Effector memory CD8-positive, alpha-beta T cell (primary cell): ENCODE measurements at regions not wholly inside any gene's neighbourhood (a gene's known extent, or its start where the extent isn't known, plus 50 kb on each side); places are given as distances from the start of the nearest gene placed in this dataset.

Experiments used
- ATAC-seq: fragments of 150-1000 bp; cut with Tn5 transposase; replicated peaks from 2 replicates; pipeline ENCODE4 v1.10.0; 2021; ENCODE audit warnings: mild to moderate bottlenecking, moderate library complexity
- DNase-seq, 3 experiments: peaks; one replicate each; pipeline ENCODE4 v3.0.0; 2021
- H3K27ac Mint-ChIP-seq, 2 donors: one replicate each; pipeline ENCODE4 v1.8.0; 2022; ENCODE audit warnings: mild to moderate bottlenecking in 2 of 2, mixed read lengths in 2 of 2, moderate library complexity in 2 of 2
- H3K27me3 Mint-ChIP-seq, 2 donors: one replicate each; pipeline ENCODE4 v1.8.0; 2022; ENCODE audit warnings: mixed read lengths in 2 of 2
- H3K36me3 Mint-ChIP-seq: one replicate; pipeline ENCODE4 v1.8.0; 2022; ENCODE audit warnings: mild to moderate bottlenecking, moderate library complexity, mixed read lengths; ENCODE audit not compliant: insufficient read depth
- H3K4me1 Mint-ChIP-seq, 2 donors: one replicate each; pipeline ENCODE4 v1.8.0; 2022; ENCODE audit warnings: low read depth in 2 of 2, mixed read lengths in 2 of 2
- H3K4me3 Mint-ChIP-seq, 2 donors: one replicate each; pipeline ENCODE4 v1.8.0; 2022; ENCODE audit warnings: mild to moderate bottlenecking in 2 of 2, mixed read lengths in 2 of 2, moderate library complexity in 2 of 2
- H3K9me3 Mint-ChIP-seq, 2 donors: one replicate each; pipeline ENCODE4 v1.8.0; 2022; ENCODE audit warnings: mixed read lengths in 2 of 2

DNA sequence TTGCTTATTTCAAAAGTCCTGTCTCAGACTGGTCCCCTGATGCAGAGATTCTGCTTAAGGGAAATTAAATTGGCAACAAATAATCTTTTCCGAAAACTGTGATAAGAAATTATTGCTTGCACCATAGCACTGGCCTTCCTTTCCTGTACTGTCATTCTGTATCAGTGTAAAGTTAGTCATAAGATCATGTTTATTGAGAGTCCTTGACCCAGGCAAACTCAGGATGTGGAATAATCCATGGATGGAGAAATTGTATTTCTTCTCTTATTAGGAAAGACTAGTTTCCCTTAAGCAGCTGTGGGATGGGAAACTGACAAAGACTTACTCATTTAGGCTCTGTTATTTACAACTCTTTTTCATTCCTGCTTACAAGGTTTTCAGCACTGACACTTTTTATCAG, 83.0 kb upstream of the RANBP6 start:
- peaks cover 29 to 60% of the 10 kb centered on the region in 2 donors for H3K27me3 Mint-ChIP-seq

DNA sequence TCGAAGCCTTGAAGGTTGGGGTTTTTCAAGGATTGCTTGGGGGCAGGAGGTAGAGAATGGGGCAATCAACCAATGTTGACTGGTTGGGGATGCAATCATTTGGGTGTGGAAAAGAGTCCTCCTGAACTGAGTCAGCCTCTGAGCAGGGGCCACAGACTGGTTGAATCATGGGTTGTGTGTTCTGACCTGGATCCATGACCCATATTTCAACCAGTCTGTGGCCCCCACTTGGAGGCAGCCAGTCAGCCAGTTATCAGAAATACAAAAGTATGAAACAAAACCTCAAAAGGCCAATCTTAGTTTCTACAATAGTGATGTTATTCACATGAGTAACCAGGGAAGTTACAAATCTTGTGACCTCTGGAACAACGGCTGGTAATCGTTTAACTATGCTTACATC, 81.4 kb upstream of the RANBP6 start:
- no peak for ATAC-seq
- Mint-ChIP-seq H3K27ac (no peak overlapping the region), H3K4me1 (no peaks in the 10 kb centered on the region)

More for the DNA sequence above, 83.0 kb upstream of the RANBP6 start:
- DNase-seq (no peak), ATAC-seq (no peak)
- Mint-ChIP-seq H3K9me3 (no peaks in the 10 kb centered on the region), H3K4me1 (no peaks in the 10 kb centered on the region), H3K36me3 (no peaks in the 10 kb centered on the region), H3K27ac (no peak overlapping the region), H3K4me3 (no peak overlapping the region)

DNA sequence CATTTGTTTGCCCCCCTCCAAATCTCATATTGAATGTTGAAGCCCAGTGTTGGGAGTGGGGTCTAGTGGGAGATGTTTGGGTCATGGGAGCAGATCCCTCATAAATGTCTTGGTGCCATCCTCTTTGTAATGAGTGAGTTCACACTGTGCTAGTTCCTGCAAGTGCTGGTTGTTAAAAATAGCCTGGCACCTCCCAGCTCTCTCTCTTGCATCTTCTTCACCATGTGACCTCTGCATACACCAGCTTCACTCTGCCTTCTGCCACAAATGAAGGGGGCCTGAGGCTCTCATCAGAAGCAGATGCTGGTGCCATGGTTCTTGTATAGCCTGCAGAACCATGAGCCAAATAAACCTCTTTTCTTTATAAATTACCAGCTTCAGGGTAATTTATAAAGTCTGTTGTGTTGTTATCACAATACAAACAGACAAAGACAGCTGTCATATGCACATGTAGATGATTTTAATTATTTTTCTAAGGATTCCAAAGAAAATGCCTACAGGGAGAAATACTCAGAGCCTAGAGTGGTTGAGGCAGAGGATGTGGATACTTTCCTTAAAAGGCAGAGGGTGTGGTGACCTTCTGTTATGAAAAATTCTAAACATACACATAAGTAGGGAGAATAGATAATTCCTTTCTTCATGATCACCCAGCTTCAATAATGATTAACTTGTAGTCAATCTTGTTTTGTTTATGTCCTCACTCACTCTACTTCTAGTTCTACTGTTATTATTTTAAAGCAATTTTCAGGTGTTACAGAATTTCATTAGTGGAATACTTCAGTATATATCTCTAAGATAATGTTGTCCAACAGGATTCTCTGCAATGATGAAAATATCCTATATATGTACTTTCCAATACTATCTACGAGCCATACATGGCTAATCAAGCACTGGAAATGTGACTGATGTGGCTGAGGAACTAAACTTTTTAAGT, 75.1 kb upstream of the RANBP6 start:
- ATAC-seq, result no peak

More for the DNA sequence above, 81.4 kb upstream of the RANBP6 start:
- H3K36me3 Mint-ChIP-seq, result no peaks in the 10 kb centered on the region
- DNase-seq, result no peak
- H3K27me3 Mint-ChIP-seq, result peaks cover 36 to 68% of the 10 kb centered on the region in 2 donors
- H3K4me3 Mint-ChIP-seq, result no peak overlapping the region
- H3K9me3 Mint-ChIP-seq, result no peaks in the 10 kb centered on the region

DNA sequence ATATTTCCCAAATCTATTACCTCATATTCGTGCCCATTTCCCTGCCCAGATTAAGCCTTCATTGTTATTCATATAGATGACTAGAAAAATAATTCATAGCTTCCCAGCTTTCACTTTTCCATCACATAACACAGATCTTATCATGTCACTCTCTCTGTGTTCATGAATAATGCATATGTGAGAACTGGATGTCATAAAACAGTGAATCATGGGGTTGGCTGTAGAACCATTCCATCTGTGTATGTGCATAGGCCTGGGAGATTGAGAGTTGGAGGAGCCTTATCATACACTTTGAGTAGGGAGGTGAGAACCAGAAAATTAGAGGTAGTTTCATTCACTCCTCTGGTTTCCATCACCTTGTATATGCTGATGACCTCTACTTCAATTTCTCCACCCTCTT, 73.9 kb upstream of the RANBP6 start:
- no peak overlapping the region for H3K27ac Mint-ChIP-seq
- DNase-seq (no peak), ATAC-seq (no peak)
- H3K27me3 Mint-ChIP-seq, result peaks cover 15 to 17% of the 10 kb centered on the region in 2 donors
- no peak overlapping the region for H3K4me3 Mint-ChIP-seq
- H3K36me3 Mint-ChIP-seq, result no peaks in the 10 kb centered on the region
- no peaks in the 10 kb centered on the region for H3K4me1 Mint-ChIP-seq
- H3K9me3 Mint-ChIP-seq, result no peaks in the 10 kb centered on the region

More for the DNA sequence above, 75.1 kb upstream of the RANBP6 start:
- no peaks in the 10 kb centered on the region for H3K4me1 Mint-ChIP-seq
- H3K4me3 Mint-ChIP-seq, result no peak overlapping the region
- H3K27me3 Mint-ChIP-seq, result peaks cover 22% of the 10 kb centered on the region in 2 donors
- H3K9me3 Mint-ChIP-seq, result no peaks in the 10 kb centered on the region
- H3K36me3 Mint-ChIP-seq, result no peaks in the 10 kb centered on the region
- no peak overlapping the region for H3K27ac Mint-ChIP-seq
- no peak for DNase-seq

DNA sequence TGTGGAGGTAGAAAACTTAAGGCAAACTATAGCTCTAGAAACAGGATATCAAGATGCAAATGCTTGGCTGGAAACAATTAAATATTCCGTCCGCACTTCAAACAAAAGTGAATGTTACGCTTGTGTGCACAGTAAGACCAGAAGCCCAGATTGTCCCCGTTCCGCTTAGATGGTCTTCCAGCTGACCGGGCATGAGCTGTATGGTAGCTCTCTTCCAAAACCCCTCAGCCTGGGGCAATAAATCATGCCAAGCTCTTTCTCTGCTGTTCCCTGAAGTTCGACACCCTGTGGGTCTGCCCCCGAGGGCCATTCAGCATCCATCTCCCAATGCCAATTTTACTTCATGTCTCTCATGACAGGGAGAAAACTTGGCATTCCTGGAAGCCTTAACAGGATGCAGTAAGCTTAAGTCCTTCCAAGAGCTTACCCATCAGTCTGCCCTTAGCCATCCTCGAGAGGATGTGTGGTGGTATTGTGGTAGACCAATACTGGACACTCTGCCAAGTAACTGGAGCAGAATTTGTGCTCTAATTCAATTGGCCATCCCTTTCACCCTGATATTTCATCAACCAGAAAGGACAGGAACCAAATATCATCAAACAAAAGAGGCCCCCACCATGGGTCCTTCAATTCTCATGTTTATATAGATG, 70.7 kb upstream of the RANBP6 start:
- H3K9me3 Mint-ChIP-seq, result no peaks in the 10 kb centered on the region
- ATAC-seq (no peak), DNase-seq (no peak)
- no peaks in the 10 kb centered on the region for H3K36me3 Mint-ChIP-seq
- H3K4me3 Mint-ChIP-seq, result no peak overlapping the region
- H3K27ac Mint-ChIP-seq, result no peak overlapping the region
- H3K27me3 Mint-ChIP-seq, result no peaks in the 10 kb centered on the region
- no peaks in the 10 kb centered on the region for H3K4me1 Mint-ChIP-seq

DNA sequence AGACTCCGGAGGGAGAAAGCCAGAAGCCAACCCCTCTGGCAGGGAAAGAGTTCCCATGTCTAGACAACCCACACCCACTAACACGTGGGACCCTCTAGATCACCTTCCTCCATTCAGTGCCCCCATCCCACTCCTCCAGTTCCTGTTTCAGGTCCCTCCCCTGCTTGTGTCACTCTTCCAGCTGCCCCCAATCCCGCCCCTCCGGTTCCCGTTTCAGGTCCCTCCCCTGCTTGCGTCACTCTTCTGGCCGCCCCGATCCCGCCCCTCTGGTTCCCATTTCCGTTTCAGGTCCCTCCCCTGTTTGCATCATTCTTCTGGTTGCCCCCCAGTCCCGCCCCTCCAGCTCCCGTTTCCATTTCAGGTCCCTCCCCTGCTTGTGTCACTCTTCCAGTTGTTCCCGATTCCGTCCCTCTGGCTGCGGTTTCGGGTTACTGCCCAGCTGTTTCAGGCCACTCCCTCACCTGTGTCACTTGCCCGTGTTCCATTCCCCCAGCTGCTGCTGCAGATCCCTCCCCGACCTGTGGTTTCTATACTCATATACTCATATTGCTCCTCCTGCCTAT, 64.8 kb upstream of the RANBP6 start:
- H3K27ac Mint-ChIP-seq, result peak overlapping the region; percentile 90 to 93
- H3K4me1 Mint-ChIP-seq, result peaks cover 7 to 9% of the 10 kb centered on the region in 2 donors
- H3K27me3 Mint-ChIP-seq, result peaks cover 11 to 12% of the 10 kb centered on the region in 2 donors
- H3K36me3 Mint-ChIP-seq, result peaks cover 3% of the 10 kb centered on the region
- peak overlapping the region; percentile 84 to 87 for H3K4me3 Mint-ChIP-seq
- peak; percentile 33 to 58 (median 40) for DNase-seq
- no peaks in the 10 kb centered on the region for H3K9me3 Mint-ChIP-seq
- peak; percentile 89 for ATAC-seq

DNA sequence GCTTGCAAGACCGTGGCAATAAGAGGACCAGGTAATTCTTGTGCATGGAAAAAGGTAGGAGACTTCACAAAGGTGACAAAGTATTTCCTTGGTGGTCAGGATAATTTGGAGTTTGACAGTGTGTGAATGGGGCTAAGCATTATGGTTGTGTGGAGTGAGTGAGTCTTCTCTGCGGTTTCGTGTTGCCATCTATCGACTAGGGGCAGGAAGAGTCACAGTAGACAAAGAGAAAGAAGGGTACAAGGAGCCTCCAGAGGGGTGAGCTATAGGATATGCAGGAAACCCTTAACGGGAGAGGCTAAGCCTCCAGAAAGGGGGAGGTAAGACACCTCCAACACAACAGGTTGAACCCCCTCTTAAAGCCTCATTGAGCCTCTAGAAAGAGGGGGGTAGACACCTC, 64.0 kb upstream of the RANBP6 start:
- Mint-ChIP-seq H3K4me3 (peak overlapping the region; percentile 84 to 87), H3K27ac (peak overlapping the region; percentile 90 to 93), H3K9me3 (no peaks in the 10 kb centered on the region), H3K4me1 (peaks cover 7 to 9% of the 10 kb centered on the region in 2 donors), H3K36me3 (peaks cover 3% of the 10 kb centered on the region), H3K27me3 (peaks cover 11 to 12% of the 10 kb centered on the region in 2 donors)
- DNase-seq, result no peak
- ATAC-seq, result no peak

DNA sequence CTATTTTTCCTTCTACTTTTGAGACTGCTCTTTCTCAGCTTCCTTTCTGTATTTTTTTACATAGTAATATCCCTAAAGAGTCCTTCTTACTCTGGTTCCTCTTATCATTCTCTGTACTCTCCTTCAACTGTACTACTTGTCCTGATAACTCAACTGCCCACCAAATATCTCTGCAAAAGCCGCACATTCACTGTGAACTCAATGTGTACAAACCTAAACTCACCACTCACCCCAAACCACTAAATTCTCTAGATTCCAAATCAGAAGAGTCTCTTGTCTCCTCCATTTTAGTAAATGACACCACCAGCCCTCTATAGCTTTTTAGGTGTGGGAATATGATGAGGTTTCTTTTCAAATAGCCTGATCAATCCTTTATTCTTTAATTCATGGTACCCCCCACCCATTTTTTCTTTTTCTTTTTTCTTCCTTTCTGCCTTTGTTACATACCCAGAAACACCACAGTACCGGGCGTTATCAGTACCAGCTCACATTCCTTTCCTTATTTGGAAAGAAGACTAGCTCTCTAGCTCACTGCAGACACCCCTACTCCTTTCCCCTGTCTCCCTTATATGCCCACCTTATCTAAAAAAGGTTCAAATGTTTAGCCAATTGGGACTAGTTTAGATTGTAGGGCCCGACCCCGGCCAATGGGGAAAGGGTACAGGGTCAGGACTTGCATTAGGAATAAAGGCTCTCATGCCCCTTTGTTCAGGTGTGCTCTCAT, 63.1 kb upstream of the RANBP6 start:
- DNase-seq (no peak), ATAC-seq (no peak)
- Mint-ChIP-seq H3K9me3 (no peaks in the 10 kb centered on the region), H3K4me3 (no peak overlapping the region), H3K27me3 (peaks cover 11 to 12% of the 10 kb centered on the region in 2 donors), H3K36me3 (peaks cover 3% of the 10 kb centered on the region), H3K4me1 (peaks cover 7 to 9% of the 10 kb centered on the region in 2 donors), H3K27ac (peak overlapping the region in 1 of 2 donors; percentile 90)

DNA sequence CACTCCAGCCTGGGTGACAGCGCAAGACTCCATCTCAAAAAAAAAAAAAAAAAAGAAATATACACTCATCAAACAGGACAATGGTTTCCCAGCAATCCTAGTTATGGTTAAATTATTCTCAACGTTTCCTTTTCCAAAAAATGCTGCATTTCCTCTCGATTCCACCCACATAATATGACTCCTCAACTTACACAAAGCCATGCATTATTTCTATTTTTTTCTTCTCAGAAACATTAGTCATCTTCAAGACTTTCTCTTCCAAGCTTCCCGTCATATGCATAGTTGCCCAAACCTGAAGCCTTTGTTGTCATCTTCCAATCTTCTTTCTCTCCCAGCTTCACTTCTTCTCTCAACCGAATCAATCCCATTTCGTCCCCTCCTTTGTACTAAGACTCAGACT, 61.4 kb upstream of the RANBP6 start:
- no peak overlapping the region for H3K4me3 Mint-ChIP-seq
- no peak for DNase-seq
- H3K27ac Mint-ChIP-seq, result no peak overlapping the region
- peaks cover 7 to 9% of the 10 kb centered on the region in 2 donors for H3K4me1 Mint-ChIP-seq
- H3K36me3 Mint-ChIP-seq, result peaks cover 3% of the 10 kb centered on the region
- H3K9me3 Mint-ChIP-seq, result no peaks in the 10 kb centered on the region
- peaks cover 11 to 12% of the 10 kb centered on the region in 2 donors for H3K27me3 Mint-ChIP-seq
- ATAC-seq, result no peak

DNA sequence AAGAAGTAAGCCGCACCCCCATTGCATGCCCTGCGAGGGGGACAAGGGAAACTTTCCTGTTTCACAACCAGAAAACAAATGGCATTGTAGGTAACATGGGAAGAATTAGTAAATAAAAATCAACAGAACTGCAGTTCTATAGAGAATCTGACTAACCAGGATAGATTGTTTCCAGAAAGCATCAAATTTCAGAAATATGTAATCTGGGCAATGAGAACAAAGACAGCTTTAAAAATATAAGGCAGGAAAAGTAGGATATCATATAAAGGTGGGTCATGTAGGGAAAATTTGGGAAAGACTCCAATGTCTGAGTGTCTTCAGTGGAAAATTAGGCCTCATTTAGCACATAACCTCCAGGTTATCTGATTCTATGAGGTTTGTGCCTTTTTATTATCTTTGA, 58.3 kb upstream of the RANBP6 start:
- no peak for DNase-seq
- H3K27ac Mint-ChIP-seq, result no peak overlapping the region
- peaks cover 4 to 6% of the 10 kb centered on the region in 2 donors for H3K4me1 Mint-ChIP-seq
- H3K27me3 Mint-ChIP-seq, result peaks cover 1 to 12% of the 10 kb centered on the region in 2 donors
- ATAC-seq, result no peak
- H3K9me3 Mint-ChIP-seq, result no peaks in the 10 kb centered on the region
- H3K36me3 Mint-ChIP-seq, result peaks cover 5% of the 10 kb centered on the region
- no peak overlapping the region for H3K4me3 Mint-ChIP-seq

DNA sequence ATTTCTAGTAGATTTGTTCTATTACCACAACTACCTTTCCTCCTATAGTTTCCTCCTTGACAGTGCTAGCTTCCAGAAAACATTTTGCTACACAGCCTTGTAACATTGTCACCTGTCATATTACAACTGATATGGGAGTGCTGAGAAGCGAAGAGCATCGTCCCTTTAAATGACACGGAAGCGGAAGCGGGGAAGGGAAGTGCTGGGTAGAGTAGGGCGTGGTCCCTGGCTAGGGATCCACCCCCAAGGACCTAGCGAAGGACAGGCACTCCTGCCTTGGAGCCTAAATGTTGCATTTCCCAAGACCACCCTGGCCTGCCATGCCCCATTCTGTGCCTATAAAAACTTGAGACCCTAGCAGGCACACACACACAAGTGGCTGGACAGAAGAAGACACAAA, 57.4 kb upstream of the RANBP6 start:
- DNase-seq (no peak), ATAC-seq (no peak)
- Mint-ChIP-seq H3K4me1 (peaks cover 10% of the 10 kb centered on the region in 2 donors), H3K9me3 (no peaks in the 10 kb centered on the region), H3K27me3 (peaks cover 0 to 6% of the 10 kb centered on the region in 2 donors), H3K4me3 (no peak overlapping the region), H3K27ac (no peak overlapping the region), H3K36me3 (peaks cover 6% of the 10 kb centered on the region)

DNA sequence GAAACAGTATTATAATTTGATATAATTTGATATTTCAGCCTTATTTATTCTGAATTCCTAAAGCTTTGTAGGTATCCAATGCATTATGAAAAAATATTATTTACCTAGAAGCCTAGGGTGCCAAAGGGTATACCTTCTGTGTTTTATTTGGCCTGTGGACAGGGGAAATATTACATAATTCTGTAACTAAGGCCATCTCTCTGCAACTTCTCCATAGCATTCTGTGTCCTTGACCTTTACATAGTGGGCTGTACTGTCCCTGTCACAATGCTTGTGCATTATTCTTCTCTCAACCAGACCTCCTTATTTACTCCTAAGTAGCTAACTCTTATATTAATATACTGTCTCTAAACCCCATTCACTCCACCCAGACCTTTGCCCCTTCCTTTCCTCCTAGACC, 57.0 kb upstream of the RANBP6 start:
- DNase-seq, result no peak
- no peak for ATAC-seq
- Mint-ChIP-seq H3K27me3 (peaks cover 0 to 6% of the 10 kb centered on the region in 2 donors), H3K9me3 (peaks cover 0 to 2% of the 10 kb centered on the region in 2 donors), H3K4me1 (peaks cover 10 to 14% of the 10 kb centered on the region in 2 donors), H3K4me3 (no peak overlapping the region), H3K27ac (no peak overlapping the region), H3K36me3 (peaks cover 6% of the 10 kb centered on the region)

DNA sequence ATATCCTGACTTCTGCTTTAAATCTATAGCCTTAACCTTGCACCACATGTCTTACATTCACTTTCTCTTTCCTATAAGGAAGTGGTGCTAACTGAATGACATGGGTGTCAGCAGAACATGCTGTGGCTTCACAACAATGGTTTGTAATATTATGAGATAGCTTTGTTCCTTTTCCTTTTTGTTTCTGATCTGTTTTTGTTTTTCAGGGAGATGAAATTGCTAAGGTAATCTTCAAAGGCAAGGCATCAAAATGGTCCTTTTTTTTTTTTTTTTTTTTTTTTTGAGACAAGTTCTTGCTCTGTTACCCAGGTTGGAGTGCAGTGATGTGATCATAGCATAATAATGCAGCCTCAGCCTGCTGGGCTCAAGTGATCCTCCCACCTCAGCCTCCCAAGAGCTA, 53.6 kb upstream of the RANBP6 start:
- H3K36me3 Mint-ChIP-seq, result peaks cover 6% of the 10 kb centered on the region
- DNase-seq (no peak), ATAC-seq (peak; percentile 99)
- H3K4me1 Mint-ChIP-seq, result peaks cover 10 to 15% of the 10 kb centered on the region in 2 donors
- peak overlapping the region; percentile 55 to 60 for H3K4me3 Mint-ChIP-seq
- H3K9me3 Mint-ChIP-seq, result peaks cover 0 to 2% of the 10 kb centered on the region in 2 donors
- H3K27me3 Mint-ChIP-seq, result peaks cover 0 to 8% of the 10 kb centered on the region in 2 donors
- peak overlapping the region; percentile 89 to 94 for H3K27ac Mint-ChIP-seq
